RWPE2 (cell line): ENCODE measurements at regions not wholly inside any gene's neighbourhood (a gene's known extent, or its start where the extent isn't known, plus 50 kb on each side); places are given as distances from the start of the nearest gene placed in this dataset.
"Not testable (repeated sequence)": the region's sequence is repeated elsewhere in the genome, so short reads cannot be mapped to it uniquely, and the experiment has no call there.

Experiments
- ATAC-seq: fragments of 200-7000 bp; cut with Tn5 transposase; 3 replicates; pipeline ENCODE4 v1.9.1; 2021; ENCODE audit warnings: low read depth
- DNase-seq: peaks from one replicate; pipeline ENCODE4 v3.0.0-alpha.2; 2020; ENCODE audit warnings: low spot score
- H3K27ac ChIP-seq: fragments of 450-650 bp; 2 replicates; pipeline ENCODE4 v1.5.1; 2017; ENCODE audit warnings: mild to moderate bottlenecking; ENCODE audit not compliant: poor library complexity, severe bottlenecking
- H3K27me3 ChIP-seq: fragments of 250-450 bp; sonication (Bioruptor Pico); 2 replicates; pipeline ENCODE4 v1.5.1; 2021; ENCODE audit warnings: mild to moderate bottlenecking, moderate library complexity; ENCODE audit not compliant: insufficient read depth, poor library complexity, severe bottlenecking
- H3K36me3 ChIP-seq: fragments of 250-450 bp; sonication (Bioruptor Pico); 2 replicates; pipeline ENCODE4 v1.5.1; 2020; ENCODE audit warnings: low read depth, mild to moderate bottlenecking, moderate library complexity
- H3K4me1 ChIP-seq: fragments of 250-450 bp; sonication (Bioruptor Pico); 2 replicates; pipeline ENCODE4 v1.5.1; 2021; ENCODE audit warnings: mild to moderate bottlenecking, moderate library complexity; ENCODE audit not compliant: insufficient read depth, poor library complexity, severe bottlenecking
- H3K4me3 ChIP-seq: fragments of 250-450 bp; sonication (Bioruptor Pico); 2 replicates; pipeline ENCODE4 v1.5.1; 2021; ENCODE audit warnings: mild to moderate bottlenecking, moderate library complexity; ENCODE audit not compliant: severe bottlenecking
- H3K9me3 ChIP-seq: fragments of 250-450 bp; sonication (Bioruptor Pico); 2 replicates; pipeline ENCODE4 v1.5.1; 2021; ENCODE audit warnings: mild to moderate bottlenecking, moderate library complexity; ENCODE audit not compliant: severe bottlenecking

- not testable (repeated sequence) for H3K4me3 ChIP-seq, DNase-seq, H3K27ac ChIP-seq, H3K36me3 ChIP-seq, H3K9me3 ChIP-seq, ATAC-seq, H3K4me1 ChIP-seq
- H3K27me3 ChIP-seq: peaks cover 15% of the 10 kb centered on the region
Observed at GRCh38 chr5:71401150-71401549, 54.3 kb upstream of the BDP1 start.

- H3K4me3 ChIP-seq, H3K9me3 ChIP-seq, DNase-seq, H3K36me3 ChIP-seq, H3K4me1 ChIP-seq, H3K27ac ChIP-seq, ATAC-seq: not testable (repeated sequence)
- H3K27me3 ChIP-seq: peaks cover 15% of the 10 kb centered on the region
Observed at GRCh38 chr5:71401564-71401963, 53.9 kb upstream of the BDP1 start.

- not testable (repeated sequence) for H3K9me3 ChIP-seq, ATAC-seq, DNase-seq, H3K4me3 ChIP-seq, H3K36me3 ChIP-seq, H3K4me1 ChIP-seq, H3K27ac ChIP-seq
- peaks cover 19% of the 10 kb centered on the region for H3K27me3 ChIP-seq
Observed at GRCh38 chr5:71404441-71404840, 51.0 kb upstream of the BDP1 start.

GRCh38 chr5:71404936-71405335 lies 50.5 kb upstream of the BDP1 start:
- H3K4me3 ChIP-seq, H3K36me3 ChIP-seq, ATAC-seq, H3K4me1 ChIP-seq, DNase-seq, H3K9me3 ChIP-seq, H3K27ac ChIP-seq: not testable (repeated sequence)
- H3K27me3 ChIP-seq: peaks cover 19% of the 10 kb centered on the region
